Nephron (organoid): ENCODE measurements at regions not wholly inside any gene's neighbourhood (a gene's known extent, or its start where the extent isn't known, plus 50 kb on each side); places are given as distances from the start of the nearest gene placed in this dataset.

Source experiments
- H3K27ac Mint-ChIP-seq, 3 experiments: 2 replicates each; pipeline ENCODE4 v1.8.0; 2020; ENCODE audit warnings: mixed read lengths in 3 of 3, mild to moderate bottlenecking in 2 of 3, moderate library complexity in 1 of 3
- H3K27me3 Mint-ChIP-seq: 2 replicates; pipeline ENCODE4 v1.8.0; 2021; ENCODE audit warnings: low read depth, mild to moderate bottlenecking, moderate library complexity, mixed read lengths
- H3K36me3 Mint-ChIP-seq: 2 replicates; pipeline ENCODE4 v1.8.0; 2020; ENCODE audit warnings: low read depth, mixed read lengths
- H3K4me1 Mint-ChIP-seq: 2 replicates; pipeline ENCODE4 v1.8.0; 2020; ENCODE audit warnings: mixed read lengths
- H3K4me3 Mint-ChIP-seq, 3 experiments: 2 replicates each; pipeline ENCODE4 v1.8.0; 2020; ENCODE audit warnings: mild to moderate bottlenecking in 3 of 3, mixed read lengths in 3 of 3, moderate library complexity in 2 of 3
- H3K9me3 Mint-ChIP-seq: 2 replicates; pipeline ENCODE4 v1.8.0; 2020; ENCODE audit warnings: mixed read lengths
- CTCF ChIP-seq, 3 experiments: fragments of 200-600 bp; sonication (generic); IDR thresholded peaks; one replicate each; pipeline ENCODE4 v1.5.0; 2021; ENCODE audit warnings: antibody characterized with exemption in 3 of 3; ENCODE audit not compliant: unreplicated experiment in 3 of 3

- no peaks in the 10 kb centered on the region for H3K36me3 Mint-ChIP-seq
- H3K27me3 Mint-ChIP-seq = no peaks in the 10 kb centered on the region
- no peaks in the 10 kb centered on the region for H3K9me3 Mint-ChIP-seq
- TF ChIP-seq CTCF (IDR thresholded peaks at IDR 0.05; ENCODE audit: unreplicated experiment in 3 of 3) = no peak
- H3K4me3 Mint-ChIP-seq = no peak overlapping the region
- H3K27ac Mint-ChIP-seq = no peak overlapping the region
- no peaks in the 10 kb centered on the region for H3K4me1 Mint-ChIP-seq
Measured at GRCh38 chr4:14896656-14897175, 105.6 kb upstream of the CPEB2 start.

- Mint-ChIP-seq H3K9me3 (no peaks in the 10 kb centered on the region), H3K36me3 (no peaks in the 10 kb centered on the region), H3K4me1 (no peaks in the 10 kb centered on the region), H3K27ac (no peak overlapping the region), H3K4me3 (no peak overlapping the region), H3K27me3 (no peaks in the 10 kb centered on the region)
- TF ChIP-seq CTCF (IDR thresholded peaks at IDR 0.05; ENCODE audit: unreplicated experiment in 3 of 3) = no peak
Measured at GRCh38 chr4:14897217-14897616, 105.1 kb upstream of the CPEB2 start.

GRCh38 chr4:14898989-14899388 is 103.3 kb upstream of the CPEB2 start:
- Mint-ChIP-seq H3K9me3 (no peaks in the 10 kb centered on the region), H3K27ac (no peak overlapping the region), H3K36me3 (no peaks in the 10 kb centered on the region), H3K27me3 (peaks cover under 1% of the 10 kb centered on the region), H3K4me1 (no peaks in the 10 kb centered on the region), H3K4me3 (no peak overlapping the region)
- no peak for TF ChIP-seq CTCF (IDR thresholded peaks at IDR 0.05; ENCODE audit: unreplicated experiment in 3 of 3)

GRCh38 chr4:14902342-14902741 is 99.9 kb upstream of the CPEB2 start:
- Mint-ChIP-seq H3K27me3 (peaks cover 4% of the 10 kb centered on the region), H3K9me3 (no peaks in the 10 kb centered on the region), H3K4me3 (no peak overlapping the region), H3K27ac (no peak overlapping the region), H3K36me3 (no peaks in the 10 kb centered on the region), H3K4me1 (no peaks in the 10 kb centered on the region)
- TF ChIP-seq CTCF (IDR thresholded peaks at IDR 0.05; ENCODE audit: unreplicated experiment in 3 of 3) = no peak

GRCh38 chr4:14903321-14903720 is 99.0 kb upstream of the CPEB2 start:
- Mint-ChIP-seq H3K4me1 (no peaks in the 10 kb centered on the region), H3K36me3 (no peaks in the 10 kb centered on the region)
- TF ChIP-seq CTCF (IDR thresholded peaks at IDR 0.05; ENCODE audit: unreplicated experiment in 3 of 3) = no peak

GRCh38 chr4:14906805-14907204 is 95.5 kb upstream of the CPEB2 start:
- no peak overlapping the region for H3K27ac Mint-ChIP-seq
- H3K4me1 Mint-ChIP-seq = no peaks in the 10 kb centered on the region
- H3K9me3 Mint-ChIP-seq = no peaks in the 10 kb centered on the region
- H3K27me3 Mint-ChIP-seq = peaks cover 4% of the 10 kb centered on the region
- no peak for TF ChIP-seq CTCF (IDR thresholded peaks at IDR 0.05; ENCODE audit: unreplicated experiment in 3 of 3)
- no peak overlapping the region for H3K4me3 Mint-ChIP-seq
- no peaks in the 10 kb centered on the region for H3K36me3 Mint-ChIP-seq

More at GRCh38 chr4:14903321-14903720, 99.0 kb upstream of the CPEB2 start:
- Mint-ChIP-seq H3K27me3 (peaks cover 4% of the 10 kb centered on the region), H3K4me3 (no peak overlapping the region), H3K27ac (no peak overlapping the region), H3K9me3 (no peaks in the 10 kb centered on the region)
